ENCODE measurements at regions not wholly inside any gene's neighbourhood (a gene's known extent, or its start where the extent isn't known, plus 50 kb on each side); places are given as distances from the start of the nearest gene placed in this dataset.

DNA sequence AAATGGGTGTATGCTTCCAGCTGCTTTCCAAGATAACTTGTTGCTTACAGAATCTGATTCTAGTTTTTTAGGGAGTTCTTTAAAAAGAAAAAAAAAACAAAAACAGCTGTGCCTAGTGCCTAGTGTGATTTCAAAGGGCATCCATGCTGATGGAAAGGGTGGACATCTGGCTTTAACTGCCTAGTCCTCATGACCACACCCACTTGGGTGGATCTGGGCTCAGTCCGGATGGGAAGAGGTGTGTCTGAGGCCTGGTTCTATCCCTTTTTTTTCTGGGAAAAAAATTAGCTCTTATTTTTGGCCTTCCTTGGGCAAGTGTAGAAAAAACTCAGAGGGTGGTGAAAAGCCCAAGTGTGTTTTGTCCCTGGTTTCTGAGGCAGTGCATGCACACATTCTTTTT is 132.3 kb upstream of the CDH11 start:
- Histone ChIP-seq H3K36me3 (ENCODE audit: control insufficient read depth, low read length) (no peaks in the 10 kb centered on the region), H3K9me2 (replicated peaks; ENCODE audit: control insufficient read depth, low read length) (no peaks in the 10 kb centered on the region), H3K27ac (ENCODE audit: low read depth, low read length) (no peak overlapping the region), H3K9me3 (ENCODE audit: control insufficient read depth, insufficient read depth, low read length) (no peaks in the 10 kb centered on the region), H3K4me3 (ENCODE audit: low read length) (no peak overlapping the region), H3K4me1 (ENCODE audit: control insufficient read depth, low read length) (no peaks in the 10 kb centered on the region), H4K20me1 (ENCODE audit: control insufficient read depth, insufficient read depth, low read depth, low read length) (no peaks in the 10 kb centered on the region), H3K79me2 (ENCODE audit: control insufficient read depth, low read length) (no peaks in the 10 kb centered on the region), H3K4me2 (ENCODE audit: low read length) (no peak overlapping the region), H3K27me3 (ENCODE audit: control insufficient read depth, low read length) (no peaks in the 10 kb centered on the region), H3F3A (ENCODE audit: control insufficient read depth, insufficient read depth) (no peaks in the 10 kb centered on the region)
- TF ChIP-seq EZH2phosphoT487 (IDR thresholded peaks at IDR 0.05; ENCODE audit: borderline replicate concordance, low read length), result no peak
- TF ChIP-seq, protein P1, sequence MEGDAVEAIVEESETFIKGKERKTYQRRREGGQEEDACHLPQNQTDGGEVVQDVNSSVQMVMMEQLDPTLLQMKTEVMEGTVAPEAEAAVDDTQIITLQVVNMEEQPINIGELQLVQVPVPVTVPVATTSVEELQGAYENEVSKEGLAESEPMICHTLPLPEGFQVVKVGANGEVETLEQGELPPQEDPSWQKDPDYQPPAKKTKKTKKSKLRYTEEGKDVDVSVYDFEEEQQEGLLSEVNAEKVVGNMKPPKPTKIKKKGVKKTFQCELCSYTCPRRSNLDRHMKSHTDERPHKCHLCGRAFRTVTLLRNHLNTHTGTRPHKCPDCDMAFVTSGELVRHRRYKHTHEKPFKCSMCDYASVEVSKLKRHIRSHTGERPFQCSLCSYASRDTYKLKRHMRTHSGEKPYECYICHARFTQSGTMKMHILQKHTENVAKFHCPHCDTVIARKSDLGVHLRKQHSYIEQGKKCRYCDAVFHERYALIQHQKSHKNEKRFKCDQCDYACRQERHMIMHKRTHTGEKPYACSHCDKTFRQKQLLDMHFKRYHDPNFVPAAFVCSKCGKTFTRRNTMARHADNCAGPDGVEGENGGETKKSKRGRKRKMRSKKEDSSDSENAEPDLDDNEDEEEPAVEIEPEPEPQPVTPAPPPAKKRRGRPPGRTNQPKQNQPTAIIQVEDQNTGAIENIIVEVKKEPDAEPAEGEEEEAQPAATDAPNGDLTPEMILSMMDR (IDR thresholded peaks at IDR 0.05; ENCODE audit: low read depth, low read length, poor library complexity, severe bottlenecking), result no peak

DNA sequence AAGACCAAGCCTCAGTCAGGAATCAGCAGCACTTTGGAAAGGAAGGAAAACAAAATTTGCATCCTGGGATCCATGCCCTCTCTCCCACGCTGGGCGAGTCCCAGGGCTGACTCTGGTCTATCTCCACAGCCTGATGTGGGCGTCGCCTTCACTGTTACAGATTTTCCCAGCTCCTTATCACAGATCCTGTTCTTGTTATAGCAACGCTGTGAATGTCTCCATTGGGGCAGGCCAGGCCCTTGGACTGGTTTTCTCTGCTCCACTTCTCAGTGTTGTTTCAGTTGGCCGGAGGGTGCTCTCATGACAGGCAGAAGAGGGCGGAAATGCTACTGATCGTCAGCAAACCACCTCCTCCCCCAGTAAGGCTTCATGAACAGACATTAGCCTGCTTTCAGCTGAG is 127.9 kb upstream of the CDH11 start:
- Histone ChIP-seq H3K4me3 (ENCODE audit: low read length) (no peak overlapping the region), H3K4me2 (ENCODE audit: low read length) (no peak overlapping the region), H4K20me1 (ENCODE audit: control insufficient read depth, insufficient read depth, low read depth, low read length) (no peaks in the 10 kb centered on the region), H3K4me1 (ENCODE audit: control insufficient read depth, low read length) (no peaks in the 10 kb centered on the region), H3K27ac (ENCODE audit: low read depth, low read length) (no peak overlapping the region), H3K9me2 (replicated peaks; ENCODE audit: control insufficient read depth, low read length) (no peaks in the 10 kb centered on the region), H3K27me3 (ENCODE audit: control insufficient read depth, low read length) (no peaks in the 10 kb centered on the region), H3F3A (ENCODE audit: control insufficient read depth, insufficient read depth) (no peaks in the 10 kb centered on the region), H3K9me3 (ENCODE audit: control insufficient read depth, insufficient read depth, low read length) (no peaks in the 10 kb centered on the region), H3K79me2 (ENCODE audit: control insufficient read depth, low read length) (no peaks in the 10 kb centered on the region), H3K36me3 (ENCODE audit: control insufficient read depth, low read length) (no peaks in the 10 kb centered on the region)
- TF ChIP-seq EZH2phosphoT487 (IDR thresholded peaks at IDR 0.05; ENCODE audit: borderline replicate concordance, low read length), result no peak
- TF ChIP-seq, protein P1 (IDR thresholded peaks at IDR 0.05; ENCODE audit: low read depth, low read length, poor library complexity, severe bottlenecking), result no peak

DNA sequence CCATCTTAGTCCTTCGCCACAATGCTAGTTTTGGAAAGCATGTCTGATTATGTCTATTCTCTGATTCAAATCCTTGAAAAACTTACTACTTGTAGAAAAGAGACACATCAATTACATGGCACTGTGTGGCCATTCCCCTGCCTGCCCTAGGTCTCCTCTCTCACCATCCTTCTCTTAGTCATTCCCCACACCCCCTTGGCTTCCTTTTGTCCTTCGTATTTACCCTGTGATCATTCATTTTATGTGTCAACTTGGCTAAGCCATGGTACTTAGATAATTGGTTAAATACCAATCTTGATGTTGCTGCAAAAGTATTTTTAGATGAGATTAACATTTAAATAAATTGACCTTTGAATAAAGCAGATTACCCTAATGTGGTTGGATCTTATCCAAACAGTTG is 122.9 kb upstream of the CDH11 start:
- Histone ChIP-seq H3K9me2 (replicated peaks; ENCODE audit: control insufficient read depth, low read length) (no peaks in the 10 kb centered on the region), H3K79me2 (ENCODE audit: control insufficient read depth, low read length) (no peaks in the 10 kb centered on the region), H3K4me1 (ENCODE audit: control insufficient read depth, low read length) (no peaks in the 10 kb centered on the region), H4K20me1 (ENCODE audit: control insufficient read depth, insufficient read depth, low read depth, low read length) (no peaks in the 10 kb centered on the region), H3K27ac (ENCODE audit: low read depth, low read length) (no peak overlapping the region), H3K4me2 (ENCODE audit: low read length) (no peak overlapping the region), H3K4me3 (ENCODE audit: low read length) (no peak overlapping the region), H3F3A (ENCODE audit: control insufficient read depth, insufficient read depth) (no peaks in the 10 kb centered on the region), H3K27me3 (ENCODE audit: control insufficient read depth, low read length) (no peaks in the 10 kb centered on the region), H3K36me3 (ENCODE audit: control insufficient read depth, low read length) (no peaks in the 10 kb centered on the region), H3K9me3 (ENCODE audit: control insufficient read depth, insufficient read depth, low read length) (no peaks in the 10 kb centered on the region)
- no peak for TF ChIP-seq EZH2phosphoT487 (IDR thresholded peaks at IDR 0.05; ENCODE audit: borderline replicate concordance, low read length)
- TF ChIP-seq, protein P1 (IDR thresholded peaks at IDR 0.05; ENCODE audit: low read depth, low read length, poor library complexity, severe bottlenecking), result no peak

Measured in DOHH2 (cell line).